CD14-positive monocyte (primary cell): ENCODE measurements at regions not wholly inside any gene's neighbourhood (a gene's known extent, or its start where the extent isn't known, plus 50 kb on each side); places are given as distances from the start of the nearest gene placed in this dataset.

Source experiments
- DNase-seq, 3 donors: peaks; one replicate each; pipeline ENCODE4 v3.0.0-alpha.2; 2011 to 2022
- H2AFZ ChIP-seq: 2 replicates; pipeline ENCODE4 v1.6.0; 2012; ENCODE audit warnings: mild to moderate bottlenecking, low read depth, low read length, inconsistent platforms; ENCODE audit not compliant: insufficient read depth, poor library complexity, severe bottlenecking
- H3K27ac ChIP-seq, 2 donors: 1 replicate in 1 of 2; 2 replicates in 1 of 2; pipeline ENCODE4 v1.5.1; 2012 to 2013; ENCODE audit warnings: low read length in 2 of 2, control low read depth in 1 of 2, inconsistent platforms in 1 of 2, low read depth in 1 of 2, mild to moderate bottlenecking in 1 of 2
- H3K27me3 ChIP-seq, 2 donors: one replicate each; pipeline versions ENCODE4 v1.6.0 to v1.6.1; 2011 to 2013; ENCODE audit warnings: low read length in 2 of 2; ENCODE audit not compliant: control insufficient read depth in 2 of 2, insufficient read depth in 2 of 2
- H3K36me3 ChIP-seq, 2 donors: replicated peaks in 1 of 2; 1 replicate in 1 of 2; 2 replicates in 1 of 2; pipeline versions ENCODE4 v1.5.1 to v1.6.1; 2012 to 2013; ENCODE audit warnings: low read length in 2 of 2, control low read depth in 1 of 2, inconsistent platforms in 1 of 2, mild to moderate bottlenecking in 1 of 2; ENCODE audit not compliant: insufficient read depth in 2 of 2, control insufficient read depth in 1 of 2
- H3K4me1 ChIP-seq, 2 donors: 1 replicate in 1 of 2; 2 replicates in 1 of 2; pipeline versions ENCODE4 v1.5.1 to v1.6.1; 2012 to 2013; ENCODE audit warnings: low read length in 2 of 2, control low read depth in 1 of 2, inconsistent platforms in 1 of 2, mild to moderate bottlenecking in 1 of 2, moderate library complexity in 1 of 2; ENCODE audit not compliant: insufficient read depth in 2 of 2, control insufficient read depth in 1 of 2
- H3K4me2 ChIP-seq: replicated peaks from 2 replicates; pipeline ENCODE3; 2012; ENCODE audit warnings: low read length, moderate library complexity, mild to moderate bottlenecking; ENCODE audit not compliant: poor library complexity, severe bottlenecking; ENCODE audit errors: extremely low read depth
- H3K4me3 ChIP-seq, 3 experiments: fragments of 200-600 bp in 1 of 3; sonication (generic) in 1 of 3; replicated peaks in 1 of 3; 1 replicate in 2 of 3; 2 replicates in 1 of 3; pipeline ENCODE4 v1.5.1; 2011 to 2013; ENCODE audit warnings: low read length in 3 of 3, mild to moderate bottlenecking in 3 of 3, control low read depth in 2 of 3, low read depth in 2 of 3, inconsistent platforms in 1 of 3, moderate library complexity in 1 of 3
- H3K79me2 ChIP-seq: 2 replicates; pipeline ENCODE4 v1.6.0; 2012; ENCODE audit warnings: mild to moderate bottlenecking, control low read depth, inconsistent platforms, low read length, moderate library complexity; ENCODE audit not compliant: insufficient read depth
- H3K9ac ChIP-seq: 2 replicates; pipeline ENCODE4 v1.6.0; 2017; ENCODE audit warnings: low read length, mild to moderate bottlenecking; ENCODE audit not compliant: insufficient read depth, poor library complexity, severe bottlenecking
- H3K9me3 ChIP-seq, 2 donors: replicated peaks in 1 of 2; 1 replicate in 1 of 2; 2 replicates in 1 of 2; pipeline versions ENCODE4 v1.5.1 to v1.6.1; 2012 to 2013; ENCODE audit warnings: low read length in 2 of 2, control low read depth in 1 of 2; ENCODE audit not compliant: control insufficient read depth in 1 of 2, insufficient read depth in 1 of 2
- H4K20me1 ChIP-seq: 2 replicates; pipeline ENCODE4 v1.6.0; 2012; ENCODE audit warnings: mild to moderate bottlenecking, low read length, control low read depth, moderate library complexity; ENCODE audit not compliant: insufficient read depth
- H3K27ac Mint-ChIP-seq, 7 donors: one replicate each; pipeline ENCODE4 v1.8.0; 2020; ENCODE audit warnings: mild to moderate bottlenecking in 7 of 7, mixed read lengths in 7 of 7, moderate library complexity in 6 of 7, inconsistent platforms in 2 of 7
- H3K27me3 Mint-ChIP-seq, 3 donors: one replicate each; pipeline ENCODE4 v1.8.0; 2021 to 2022; ENCODE audit warnings: low read depth in 3 of 3, mild to moderate bottlenecking in 3 of 3, mixed read lengths in 3 of 3, moderate library complexity in 3 of 3, inconsistent platforms in 1 of 3
- H3K36me3 Mint-ChIP-seq, 2 donors: one replicate each; pipeline ENCODE4 v1.8.0; 2020; ENCODE audit warnings: mixed read lengths in 2 of 2, inconsistent platforms in 1 of 2, mild to moderate bottlenecking in 1 of 2
- H3K4me1 Mint-ChIP-seq: one replicate; pipeline ENCODE4 v1.8.0; 2020; ENCODE audit warnings: mild to moderate bottlenecking, mixed read lengths
- H3K4me3 Mint-ChIP-seq, 2 donors: one replicate each; pipeline ENCODE4 v1.8.0; 2020; ENCODE audit warnings: mild to moderate bottlenecking in 2 of 2, mixed read lengths in 2 of 2, moderate library complexity in 1 of 2
- H3K9me3 Mint-ChIP-seq, 7 donors: one replicate each; pipeline ENCODE4 v1.8.0; 2020 to 2022; ENCODE audit warnings: mixed read lengths in 7 of 7, mild to moderate bottlenecking in 6 of 7, moderate library complexity in 6 of 7, inconsistent platforms in 2 of 7
- CTCF ChIP-seq: fragments of 200-600 bp; IDR thresholded peaks from one replicate; pipeline ENCODE4 v1.8.0; 2022; ENCODE audit warnings: antibody characterized with exemption, mild to moderate bottlenecking
- WGBS: methylation state at CpG from one replicate; pipeline ENCODE4 v1.1.5; 2013; ENCODE audit warnings: missing lambda C conversion rate; ENCODE audit not compliant: insufficient coverage; 5-methylcytosine and 5-hydroxymethylcytosine counted together
- intact Hi-C, 2 donors: fragments of 100-400 bp; cut with micrococcal nuclease; formaldehyde crosslinking; loops; one replicate each; pipeline versions ENCODE4 v1.15.0 to v1.15.1; 2023

- Histone ChIP-seq H3K4me1 (no peaks in the 10 kb centered on the region), H3K27me3 (no peaks in the 10 kb centered on the region), H3K9me3 (no peaks in the 10 kb centered on the region), H3K79me2 (no peaks in the 10 kb centered on the region), H3K27ac (no peak overlapping the region), H3K36me3 (no peaks in the 10 kb centered on the region), H3K4me3 (no peak overlapping the region), H2AFZ (no peak overlapping the region), H3K4me2 (no peak overlapping the region), H4K20me1 (no peaks in the 10 kb centered on the region), H3K9ac (no peak overlapping the region)
- WGBS = 99% methylated on average over 9 of the region's 9 CpGs
- Mint-ChIP-seq H3K36me3 (no peaks in the 10 kb centered on the region), H3K4me3 (no peak overlapping the region), H3K9me3 (no peaks in the 10 kb centered on the region), H3K4me1 (no peaks in the 10 kb centered on the region), H3K27ac (no peak overlapping the region), H3K27me3 (no peaks in the 10 kb centered on the region)
- DNase-seq = no peak
- TF ChIP-seq CTCF = no peak
- intact Hi-C loops = no loop called here
These were observed 50.6 kb upstream of the GLDC start for GRCh38 chr9:6696178-6696577.

GRCh38 chr9:6695121-6695814 lies 49.7 kb upstream of the GLDC start:
- H3K9me3 Mint-ChIP-seq = no peaks in the 10 kb centered on the region
- Histone ChIP-seq H4K20me1 (no peaks in the 10 kb centered on the region), H3K9ac (no peak overlapping the region), H3K36me3 (no peaks in the 10 kb centered on the region), H3K4me3 (no peak overlapping the region), H2AFZ (no peak overlapping the region), H3K79me2 (no peaks in the 10 kb centered on the region), H3K27ac (no peak overlapping the region), H3K27me3 (no peaks in the 10 kb centered on the region), H3K4me1 (peaks cover 4 to 6% of the 10 kb centered on the region in 2 donors), H3K9me3 (no peaks in the 10 kb centered on the region), H3K4me2 (no peak overlapping the region)
- intact Hi-C loops = no loop called here
- no peaks in the 10 kb centered on the region for H3K27me3 Mint-ChIP-seq
- H3K36me3 Mint-ChIP-seq = no peaks in the 10 kb centered on the region
- H3K4me3 Mint-ChIP-seq = no peak overlapping the region
- H3K27ac Mint-ChIP-seq = no peak overlapping the region
- DNase-seq = no peak
- H3K4me1 Mint-ChIP-seq = peaks cover 4% of the 10 kb centered on the region
- TF ChIP-seq CTCF = no peak
- WGBS = 100% methylated on average over 4 of the region's 7 CpGs
